ENCODE measurements at regions not wholly inside any gene's neighbourhood (a gene's known extent, or its start where the extent isn't known, plus 50 kb on each side); places are given as distances from the start of the nearest gene placed in this dataset.
"Not testable (repeated sequence)": the region's sequence is repeated elsewhere in the genome, so short reads cannot be mapped to it uniquely, and the experiment has no call there.

DNA sequence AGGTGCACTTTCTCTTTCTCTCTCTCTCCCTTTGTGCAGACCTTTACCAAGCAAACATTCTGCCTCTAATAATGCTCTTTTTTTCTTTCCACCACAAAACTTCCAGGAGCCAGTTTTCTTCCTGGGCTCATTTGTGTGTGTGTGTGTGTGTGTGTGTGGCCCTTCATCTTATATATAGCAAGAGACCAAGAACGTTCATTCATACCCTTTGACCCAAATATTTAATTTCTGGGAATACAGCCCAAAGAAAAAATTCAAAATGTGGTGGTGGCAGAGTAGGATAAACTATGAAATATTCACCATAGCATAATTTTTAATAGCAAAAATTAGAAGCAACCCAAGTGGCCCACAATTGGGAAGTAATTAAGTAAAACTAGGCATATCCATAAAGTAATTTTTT, 398.9 kb downstream of the IGSF11 start:
- no peaks in the 10 kb centered on the region for H3K9me3 Mint-ChIP-seq
- no peak for DNase-seq (ENCODE audit: low spot score)
- no peaks in the 10 kb centered on the region for H3K4me1 Mint-ChIP-seq (ENCODE audit: low read depth)
- peaks cover 6% of the 10 kb centered on the region for H3K27me3 Mint-ChIP-seq (ENCODE audit: insufficient read depth)
- no peak overlapping the region for H3K27ac Mint-ChIP-seq
- no peaks in the 10 kb centered on the region for H3K36me3 Mint-ChIP-seq (ENCODE audit: low read depth)
- intact Hi-C loops (cut with micrococcal nuclease), result no loop called here
- no peak overlapping the region for H3K4me3 Mint-ChIP-seq

GRCh38 chr3:118636841-118637240, 397.8 kb downstream of the IGSF11 start:
- DNase-seq (ENCODE audit: low spot score), result no peak

GRCh38 chr3:118637846-118638245, 396.8 kb downstream of the IGSF11 start:
- H3K4me3 Mint-ChIP-seq, result no peak overlapping the region
- H3K9me3 Mint-ChIP-seq, result no peaks in the 10 kb centered on the region

More at GRCh38 chr3:118636841-118637240, 397.8 kb downstream of the IGSF11 start:
- intact Hi-C loops (cut with micrococcal nuclease), result no loop called here
- Mint-ChIP-seq H3K4me1 (ENCODE audit: low read depth) (no peaks in the 10 kb centered on the region), H3K9me3 (no peaks in the 10 kb centered on the region), H3K27ac (no peak overlapping the region), H3K4me3 (no peak overlapping the region), H3K27me3 (ENCODE audit: insufficient read depth) (peaks cover 3% of the 10 kb centered on the region), H3K36me3 (ENCODE audit: low read depth) (no peaks in the 10 kb centered on the region)

GRCh38 chr3:118641608-118642007, 393.0 kb downstream of the IGSF11 start:
- Mint-ChIP-seq H3K9me3 (no peaks in the 10 kb centered on the region), H3K4me1 (ENCODE audit: low read depth) (no peaks in the 10 kb centered on the region), H3K36me3 (ENCODE audit: low read depth) (no peaks in the 10 kb centered on the region), H3K27me3 (ENCODE audit: insufficient read depth) (peaks cover 3% of the 10 kb centered on the region), H3K4me3 (no peak overlapping the region), H3K27ac (no peak overlapping the region)
- intact Hi-C loops (cut with micrococcal nuclease), result no loop called here
- no peak for DNase-seq (ENCODE audit: low spot score)

More at GRCh38 chr3:118637846-118638245, 396.8 kb downstream of the IGSF11 start:
- Mint-ChIP-seq H3K4me1 (ENCODE audit: low read depth) (no peaks in the 10 kb centered on the region), H3K27me3 (ENCODE audit: insufficient read depth) (peaks cover 3% of the 10 kb centered on the region), H3K36me3 (ENCODE audit: low read depth) (no peaks in the 10 kb centered on the region), H3K27ac (no peak overlapping the region)
- intact Hi-C loops (cut with micrococcal nuclease), result no loop called here
- DNase-seq (ENCODE audit: low spot score), result no peak

DNA sequence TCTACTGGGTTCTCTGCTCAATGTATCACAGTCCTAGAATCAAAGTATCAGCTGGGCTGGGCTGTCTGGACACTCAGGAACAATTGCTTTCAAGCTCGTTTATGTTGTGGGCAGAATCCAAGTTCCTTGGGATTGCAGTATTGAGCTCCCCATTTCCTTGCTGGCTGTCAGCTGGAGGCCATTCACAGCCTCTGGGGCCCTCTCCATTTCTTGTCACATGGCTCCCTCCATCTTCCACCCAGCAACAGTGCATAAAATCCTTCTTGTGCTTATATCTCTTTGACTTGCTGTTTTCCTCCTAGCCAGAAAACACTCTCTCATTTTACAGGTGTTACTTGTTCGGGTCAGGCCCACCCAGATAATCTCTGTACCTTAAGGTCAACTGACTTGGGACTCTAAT, 363.5 kb downstream of the IGSF11 start:
- Mint-ChIP-seq H3K27me3 (ENCODE audit: insufficient read depth) (no peaks in the 10 kb centered on the region), H3K27ac (no peak overlapping the region), H3K4me3 (no peak overlapping the region), H3K36me3 (ENCODE audit: low read depth) (no peaks in the 10 kb centered on the region), H3K4me1 (ENCODE audit: low read depth) (no peaks in the 10 kb centered on the region), H3K9me3 (no peaks in the 10 kb centered on the region)
- intact Hi-C loops (cut with micrococcal nuclease), result no loop called here
- DNase-seq (ENCODE audit: low spot score), result no peak

DNA sequence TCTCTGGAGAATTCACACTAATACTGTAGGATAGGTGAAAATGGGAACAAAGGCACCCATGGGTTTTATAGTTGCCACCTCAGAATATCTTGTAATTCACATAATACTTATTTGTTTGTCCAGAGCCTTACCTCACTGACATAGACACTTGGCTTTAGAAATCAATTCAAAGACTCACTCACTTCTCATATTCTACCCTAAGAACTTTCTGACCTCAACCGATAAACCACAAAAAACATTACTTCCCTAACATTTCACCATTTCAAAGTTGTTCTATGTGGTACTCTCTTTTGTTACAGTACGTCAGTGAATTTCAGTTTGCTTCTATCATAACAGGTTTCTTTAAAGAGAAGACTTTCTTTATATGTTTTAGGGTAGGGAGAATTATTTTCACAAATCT, 359.3 kb downstream of the IGSF11 start:
- DNase-seq (ENCODE audit: low spot score), result no peak
- no peaks in the 10 kb centered on the region for H3K4me1 Mint-ChIP-seq (ENCODE audit: low read depth)
- no peaks in the 10 kb centered on the region for H3K9me3 Mint-ChIP-seq
- H3K4me3 Mint-ChIP-seq, result no peak overlapping the region
- no peak overlapping the region for H3K27ac Mint-ChIP-seq
- H3K27me3 Mint-ChIP-seq (ENCODE audit: insufficient read depth), result no peaks in the 10 kb centered on the region
- H3K36me3 Mint-ChIP-seq (ENCODE audit: low read depth), result no peaks in the 10 kb centered on the region
- intact Hi-C loops (cut with micrococcal nuclease), result no loop called here

GRCh38 chr3:118678663-118679062, 356.0 kb downstream of the IGSF11 start:
- H3K9me3 Mint-ChIP-seq, result not testable (repeated sequence)

GRCh38 chr3:118682921-118683320, 351.7 kb downstream of the IGSF11 start:
- H3K27ac Mint-ChIP-seq, result no peak overlapping the region
- H3K4me1 Mint-ChIP-seq (ENCODE audit: low read depth), result no peaks in the 10 kb centered on the region
- no peak overlapping the region for H3K4me3 Mint-ChIP-seq
- no peaks in the 10 kb centered on the region for H3K36me3 Mint-ChIP-seq (ENCODE audit: low read depth)
- H3K27me3 Mint-ChIP-seq (ENCODE audit: insufficient read depth), result no peaks in the 10 kb centered on the region
- no peaks in the 10 kb centered on the region for H3K9me3 Mint-ChIP-seq
- intact Hi-C loops (cut with micrococcal nuclease), result no loop called here
- DNase-seq (ENCODE audit: low spot score), result no peak

More at GRCh38 chr3:118678663-118679062, 356.0 kb downstream of the IGSF11 start:
- intact Hi-C loops (cut with micrococcal nuclease); H3K4me3 Mint-ChIP-seq; H3K27me3 Mint-ChIP-seq (ENCODE audit: insufficient read depth); H3K4me1 Mint-ChIP-seq (ENCODE audit: low read depth); DNase-seq (ENCODE audit: low spot score); H3K36me3 Mint-ChIP-seq (ENCODE audit: low read depth); H3K27ac Mint-ChIP-seq: not testable (repeated sequence)

GRCh38 chr3:118683636-118684035, 351.0 kb downstream of the IGSF11 start:
- Mint-ChIP-seq H3K4me3 (no peak overlapping the region), H3K27ac (no peak overlapping the region), H3K4me1 (ENCODE audit: low read depth) (no peaks in the 10 kb centered on the region), H3K27me3 (ENCODE audit: insufficient read depth) (no peaks in the 10 kb centered on the region), H3K36me3 (ENCODE audit: low read depth) (no peaks in the 10 kb centered on the region), H3K9me3 (no peaks in the 10 kb centered on the region)
- intact Hi-C loops (cut with micrococcal nuclease), result no loop called here
- DNase-seq (ENCODE audit: low spot score), result no peak

GRCh38 chr3:118688396-118688884, 346.2 kb downstream of the IGSF11 start:
- no peaks in the 10 kb centered on the region for H3K9me3 Mint-ChIP-seq
- no peak overlapping the region for H3K27ac Mint-ChIP-seq
- intact Hi-C loops (cut with micrococcal nuclease), result no loop called here
- no peaks in the 10 kb centered on the region for H3K36me3 Mint-ChIP-seq (ENCODE audit: low read depth)
- H3K27me3 Mint-ChIP-seq (ENCODE audit: insufficient read depth), result no peaks in the 10 kb centered on the region
- H3K4me3 Mint-ChIP-seq, result no peak overlapping the region
- DNase-seq (ENCODE audit: low spot score), result no peak
- no peaks in the 10 kb centered on the region for H3K4me1 Mint-ChIP-seq (ENCODE audit: low read depth)

DNA sequence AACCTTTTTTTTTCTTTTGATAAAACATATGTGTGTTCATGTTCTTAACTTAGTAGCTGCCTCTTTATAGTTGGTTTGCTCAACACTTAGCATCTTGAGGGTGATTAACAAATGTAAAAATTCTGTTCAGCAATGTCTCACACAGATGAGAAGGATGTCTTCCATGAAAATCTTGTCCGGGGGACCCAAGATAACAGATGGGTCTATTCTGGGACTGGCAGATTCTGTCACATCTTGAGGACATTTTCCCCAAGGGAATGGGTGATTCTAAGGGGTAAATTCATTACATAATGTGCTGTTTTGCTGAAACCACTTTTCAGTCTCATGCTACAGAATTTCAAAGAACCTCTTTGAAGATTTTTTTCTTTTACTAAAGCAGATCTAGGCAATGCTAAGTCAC, 342.2 kb downstream of the IGSF11 start:
- no peak for DNase-seq (ENCODE audit: low spot score)
- H3K27ac Mint-ChIP-seq, result no peak overlapping the region
- H3K9me3 Mint-ChIP-seq, result no peaks in the 10 kb centered on the region
- intact Hi-C loops (cut with micrococcal nuclease), result no loop called here
- no peaks in the 10 kb centered on the region for H3K27me3 Mint-ChIP-seq (ENCODE audit: insufficient read depth)
- H3K36me3 Mint-ChIP-seq (ENCODE audit: low read depth), result no peaks in the 10 kb centered on the region
- H3K4me3 Mint-ChIP-seq, result no peak overlapping the region
- H3K4me1 Mint-ChIP-seq (ENCODE audit: low read depth), result no peaks in the 10 kb centered on the region

DNA sequence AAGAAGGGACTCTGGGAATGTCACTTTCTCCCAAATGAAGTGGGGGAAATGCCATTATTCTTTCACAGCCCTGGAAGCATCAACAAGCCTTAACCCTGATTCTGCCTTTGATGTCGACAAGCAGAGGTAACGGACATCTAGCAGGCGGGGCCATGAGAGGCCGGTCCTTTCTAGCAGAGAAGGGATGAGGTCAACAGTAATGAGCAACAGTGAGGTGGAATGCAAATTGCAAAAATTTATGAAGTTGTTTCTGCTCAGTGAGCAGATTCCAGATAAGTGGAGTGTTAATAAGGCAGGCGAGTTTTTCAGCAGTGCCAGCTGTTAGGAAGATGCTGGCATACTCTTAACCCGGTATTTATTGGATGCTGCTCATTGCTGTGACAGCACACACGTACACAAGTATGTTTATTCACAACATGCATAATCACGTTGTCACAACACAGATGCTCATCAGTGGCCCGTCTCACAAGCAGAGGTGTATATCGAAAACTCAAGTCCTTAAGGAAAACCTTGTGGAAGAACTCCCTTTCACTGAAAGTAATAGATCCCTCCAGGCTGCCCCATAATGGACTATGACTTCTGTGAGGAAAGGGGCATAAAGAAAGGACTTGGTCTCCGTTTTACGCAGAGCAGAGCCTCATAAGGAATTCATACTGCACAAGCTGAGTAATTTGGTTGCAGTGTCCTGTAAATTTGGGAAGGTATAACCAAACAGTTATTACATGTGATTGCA, 329.0 kb downstream of the IGSF11 start:
- Mint-ChIP-seq H3K27me3 (ENCODE audit: insufficient read depth) (no peaks in the 10 kb centered on the region), H3K4me3 (no peak overlapping the region), H3K9me3 (no peaks in the 10 kb centered on the region), H3K27ac (no peak overlapping the region), H3K36me3 (ENCODE audit: low read depth) (no peaks in the 10 kb centered on the region), H3K4me1 (ENCODE audit: low read depth) (no peaks in the 10 kb centered on the region)
- intact Hi-C loops (cut with micrococcal nuclease), result no loop called here
- no peak for DNase-seq (ENCODE audit: low spot score)

DNA sequence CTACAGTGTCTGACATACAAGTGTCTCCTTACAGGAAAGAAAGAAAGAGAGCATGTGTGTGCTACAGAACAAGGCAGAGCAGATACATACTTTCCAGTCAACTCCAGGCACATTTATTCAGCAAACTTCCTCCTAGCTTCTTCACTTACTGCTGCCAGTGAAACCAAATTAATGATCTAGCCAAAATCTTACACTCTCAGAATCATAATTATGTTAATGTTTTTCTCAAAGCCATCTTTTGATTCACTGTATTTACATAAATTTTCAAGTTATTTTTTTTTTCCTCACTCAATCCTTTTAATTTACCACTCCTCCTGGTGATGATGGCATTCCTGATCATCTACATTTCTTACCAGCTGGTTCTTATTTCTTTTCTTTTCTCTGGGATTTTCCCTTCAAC, 326.7 kb downstream of the IGSF11 start:
- Mint-ChIP-seq H3K4me1 (ENCODE audit: low read depth) (no peaks in the 10 kb centered on the region), H3K36me3 (ENCODE audit: low read depth) (no peaks in the 10 kb centered on the region), H3K4me3 (no peak overlapping the region), H3K27me3 (ENCODE audit: insufficient read depth) (no peaks in the 10 kb centered on the region), H3K27ac (no peak overlapping the region), H3K9me3 (no peaks in the 10 kb centered on the region)
- intact Hi-C loops (cut with micrococcal nuclease), result no loop called here
- DNase-seq (ENCODE audit: low spot score), result no peak

GRCh38 chr3:118710532-118710931, 324.1 kb downstream of the IGSF11 start:
- intact Hi-C loops (cut with micrococcal nuclease), result no loop called here
- Mint-ChIP-seq H3K4me3 (no peak overlapping the region), H3K9me3 (no peaks in the 10 kb centered on the region), H3K36me3 (ENCODE audit: low read depth) (no peaks in the 10 kb centered on the region), H3K27me3 (ENCODE audit: insufficient read depth) (no peaks in the 10 kb centered on the region), H3K4me1 (ENCODE audit: low read depth) (no peaks in the 10 kb centered on the region), H3K27ac (no peak overlapping the region)
- DNase-seq (ENCODE audit: low spot score), result no peak
